HG03520 (cell line): ENCODE measurements at regions not wholly inside any gene's neighbourhood (a gene's known extent, or its start where the extent isn't known, plus 50 kb on each side); places are given as distances from the start of the nearest gene placed in this dataset.

Experiments
- ATAC-seq: cut with Tn5 transposase; IDR thresholded peaks from one replicate; pipeline ENCODE4 v1.9.1; 2021; ENCODE audit warnings: mild to moderate bottlenecking, moderate library complexity; ENCODE audit not compliant: unreplicated experiment

- ATAC-seq = no peak
These were observed 50.1 kb upstream of the ADRA2C start for GRCh38 chr4:3715855-3716630.

GRCh38 chr4:3715061-3715854 lies 50.9 kb upstream of the ADRA2C start:
- no peak for ATAC-seq

GRCh38 chr4:3714642-3715001 lies 51.6 kb upstream of the ADRA2C start:
- no peak for ATAC-seq

- ATAC-seq = no peak
These were observed 52.2 kb upstream of the ADRA2C start for GRCh38 chr4:3713817-3714641.

GRCh38 chr4:3713346-3713745 lies 52.8 kb upstream of the ADRA2C start:
- no peak for ATAC-seq

- no peak for ATAC-seq
These were observed 53.2 kb upstream of the ADRA2C start for GRCh38 chr4:3712936-3713335.

- no peak for ATAC-seq
These were observed 53.9 kb upstream of the ADRA2C start for GRCh38 chr4:3712112-3712805.

- ATAC-seq = no peak
These were observed 54.7 kb upstream of the ADRA2C start for GRCh38 chr4:3711183-3712111.

GRCh38 chr4:3710451-3711182 lies 55.6 kb upstream of the ADRA2C start:
- no peak for ATAC-seq

GRCh38 chr4:3709846-3710441 lies 56.2 kb upstream of the ADRA2C start:
- no peak for ATAC-seq

GRCh38 chr4:3709061-3709845 lies 56.9 kb upstream of the ADRA2C start:
- no peak for ATAC-seq

- no peak for ATAC-seq
These were observed 57.6 kb upstream of the ADRA2C start for GRCh38 chr4:3708611-3709010.

GRCh38 chr4:3708103-3708510 lies 58.1 kb upstream of the ADRA2C start:
- ATAC-seq = no peak

GRCh38 chr4:3707423-3708102 lies 58.6 kb upstream of the ADRA2C start:
- ATAC-seq = no peak

GRCh38 chr4:3706565-3707422 lies 59.4 kb upstream of the ADRA2C start:
- ATAC-seq = no peak

- ATAC-seq = no peak
These were observed 60.1 kb upstream of the ADRA2C start for GRCh38 chr4:3706111-3706511.
